Activated naive CD4-positive, alpha-beta T cell treated with anti-CD3 and anti-CD28 coated beads, Interleukin-2, amount 10 ng/mL, durations not matched to agents 7 days and 5 days (primary cell): ENCODE measurements at regions not wholly inside any gene's neighbourhood (a gene's known extent, or its start where the extent isn't known, plus 50 kb on each side); places are given as distances from the start of the nearest gene placed in this dataset.

Experiments used
- CTCF ChIA-PET: fragments of 350-600 bp; sonication (Branson Sonifier 250); formaldehyde crosslinking; loops from one replicate; lab custom pipeline; 2021; ENCODE audit warnings: antibody characterized with exemption; lab: Charles Lee
- DNase-seq: peaks from one replicate; pipeline ENCODE4 v3.0.0-alpha.2; 2020
- H3K27ac Mint-ChIP-seq: one replicate; pipeline ENCODE4 v1.8.0; 2021; ENCODE audit warnings: mild to moderate bottlenecking, moderate library complexity, mixed read lengths
- H3K27me3 Mint-ChIP-seq: one replicate; pipeline ENCODE4 v1.8.0; 2021; ENCODE audit warnings: mild to moderate bottlenecking, mixed read lengths
- H3K36me3 Mint-ChIP-seq: one replicate; pipeline ENCODE4 v1.8.0; 2021; ENCODE audit warnings: mixed read lengths
- H3K4me1 Mint-ChIP-seq: one replicate; pipeline ENCODE4 v1.8.0; 2021; ENCODE audit warnings: mixed read lengths
- H3K4me3 Mint-ChIP-seq: one replicate; pipeline ENCODE4 v1.8.0; 2021; ENCODE audit warnings: mild to moderate bottlenecking, moderate library complexity, mixed read lengths
- H3K9me3 Mint-ChIP-seq: one replicate; pipeline ENCODE4 v1.8.0; 2021; ENCODE audit warnings: mixed read lengths

DNA sequence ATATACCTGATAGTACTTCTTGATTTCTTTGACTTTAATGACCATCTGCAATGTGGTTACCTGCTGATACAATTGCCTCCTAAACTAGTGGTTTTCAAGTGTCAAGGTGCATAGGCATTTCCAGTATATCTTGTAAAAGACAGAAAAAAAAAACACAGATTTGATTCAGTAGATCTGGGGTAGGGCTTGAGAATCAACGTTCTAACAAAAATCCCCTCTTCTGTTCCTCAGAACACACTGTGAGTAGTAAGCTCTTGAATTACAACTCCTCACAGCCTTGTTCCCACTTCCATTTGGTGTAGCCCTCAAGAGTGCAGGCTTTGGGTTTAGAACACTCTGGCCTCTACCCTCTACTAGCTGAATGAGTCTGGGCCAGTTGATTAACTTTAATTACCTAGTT, 78.0 kb upstream of the CTSC start:
- no peaks in the 10 kb centered on the region for H3K27me3 Mint-ChIP-seq
- CTCF ChIA-PET: interaction anchor here (0.7 kb wide), 1 partner anchor 38 kb away, joined by 4 read pairs; no protein-coding TSS in a partner anchor
- peaks cover 16% of the 10 kb centered on the region for H3K36me3 Mint-ChIP-seq
- DNase-seq: no peak
- peak overlapping the region; percentile 90 for H3K27ac Mint-ChIP-seq
- H3K9me3 Mint-ChIP-seq: peaks cover 10% of the 10 kb centered on the region
- peak overlapping the region; percentile 48 for H3K4me3 Mint-ChIP-seq
- H3K4me1 Mint-ChIP-seq: peaks cover 78% of the 10 kb centered on the region

- CTCF ChIA-PET: no interaction called here
- Mint-ChIP-seq H3K9me3 (peaks cover 10% of the 10 kb centered on the region), H3K27ac (peak overlapping the region; percentile 90), H3K36me3 (peaks cover 18% of the 10 kb centered on the region), H3K4me1 (peaks cover 76% of the 10 kb centered on the region), H3K27me3 (no peaks in the 10 kb centered on the region), H3K4me3 (peak overlapping the region; percentile 48)
- DNase-seq: peak; percentile 64
These were observed 77.5 kb upstream of the CTSC start for GRCh38 chr11:88414981-88415413.

GRCh38 chr11:88414385-88414861, 76.9 kb upstream of the CTSC start:
- H3K4me3 Mint-ChIP-seq: peak overlapping the region; percentile 48
- DNase-seq: peak; percentile 42
- H3K27ac Mint-ChIP-seq: peak overlapping the region; percentile 90
- CTCF ChIA-PET: interaction anchor here (0.6 kb wide), 1 partner anchor 46 kb away, joined by 3 read pairs; no protein-coding TSS in a partner anchor
- H3K9me3 Mint-ChIP-seq: peaks cover 10% of the 10 kb centered on the region
- H3K4me1 Mint-ChIP-seq: peaks cover 71% of the 10 kb centered on the region
- H3K36me3 Mint-ChIP-seq: peaks cover 18% of the 10 kb centered on the region
- no peaks in the 10 kb centered on the region for H3K27me3 Mint-ChIP-seq

GRCh38 chr11:88411265-88411664, 73.7 kb upstream of the CTSC start:
- no peak overlapping the region for H3K27ac Mint-ChIP-seq
- DNase-seq: no peak
- peaks cover 50% of the 10 kb centered on the region for H3K4me1 Mint-ChIP-seq
- no peak overlapping the region for H3K4me3 Mint-ChIP-seq
- H3K27me3 Mint-ChIP-seq: peaks cover 4% of the 10 kb centered on the region
- CTCF ChIA-PET: no interaction called here
- H3K36me3 Mint-ChIP-seq: peaks cover 12% of the 10 kb centered on the region
- peaks cover 9% of the 10 kb centered on the region for H3K9me3 Mint-ChIP-seq

GRCh38 chr11:88410656-88411055, 73.1 kb upstream of the CTSC start:
- no peak overlapping the region for H3K4me3 Mint-ChIP-seq

GRCh38 chr11:88410056-88410455, 72.5 kb upstream of the CTSC start:
- Mint-ChIP-seq H3K4me3 (no peak overlapping the region), H3K4me1 (peaks cover 51% of the 10 kb centered on the region), H3K9me3 (peaks cover 9% of the 10 kb centered on the region), H3K36me3 (peaks cover 11% of the 10 kb centered on the region), H3K27ac (no peak overlapping the region), H3K27me3 (peaks cover 4% of the 10 kb centered on the region)
- CTCF ChIA-PET: no interaction called here
- no peak for DNase-seq

More at GRCh38 chr11:88410656-88411055, 73.1 kb upstream of the CTSC start:
- H3K27ac Mint-ChIP-seq: no peak overlapping the region
- CTCF ChIA-PET: no interaction called here
- peaks cover 11% of the 10 kb centered on the region for H3K36me3 Mint-ChIP-seq
- DNase-seq: no peak
- peaks cover 51% of the 10 kb centered on the region for H3K4me1 Mint-ChIP-seq
- peaks cover 4% of the 10 kb centered on the region for H3K27me3 Mint-ChIP-seq
- peaks cover 9% of the 10 kb centered on the region for H3K9me3 Mint-ChIP-seq

- CTCF ChIA-PET: no interaction called here
- H3K4me1 Mint-ChIP-seq: peaks cover 40% of the 10 kb centered on the region
These were observed 69.3 kb upstream of the CTSC start for GRCh38 chr11:88406876-88407275.

DNA sequence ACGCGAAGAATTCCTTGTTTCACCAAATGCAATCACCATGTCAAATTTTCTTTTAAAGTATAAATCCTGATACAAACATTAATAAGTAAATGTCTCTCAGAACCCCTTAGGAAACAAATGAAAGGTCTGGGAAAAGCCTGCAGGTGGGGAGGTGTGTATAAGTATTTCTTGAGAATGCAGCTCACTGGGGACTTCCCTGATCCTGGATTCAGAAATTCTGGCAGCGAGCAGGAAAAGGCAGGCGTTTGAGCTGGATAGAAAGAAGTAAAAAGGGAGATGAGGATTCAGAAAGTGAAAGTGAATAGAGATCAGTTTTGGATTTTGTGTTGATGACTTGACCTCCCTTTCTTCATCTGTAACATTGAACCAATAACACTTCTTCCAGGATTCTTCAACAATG, 68.3 kb upstream of the CTSC start:
- no peak overlapping the region for H3K27ac Mint-ChIP-seq
- H3K36me3 Mint-ChIP-seq: peaks cover 3% of the 10 kb centered on the region
- H3K4me3 Mint-ChIP-seq: no peak overlapping the region
- H3K4me1 Mint-ChIP-seq: peaks cover 38% of the 10 kb centered on the region
- H3K9me3 Mint-ChIP-seq: peaks cover 3% of the 10 kb centered on the region
- CTCF ChIA-PET: no interaction called here
- peaks cover 4% of the 10 kb centered on the region for H3K27me3 Mint-ChIP-seq
- no peak for DNase-seq

More at GRCh38 chr11:88406876-88407275, 69.3 kb upstream of the CTSC start:
- DNase-seq: no peak
- H3K27me3 Mint-ChIP-seq: peaks cover 4% of the 10 kb centered on the region
- H3K27ac Mint-ChIP-seq: no peak overlapping the region
- H3K9me3 Mint-ChIP-seq: peaks cover 3% of the 10 kb centered on the region
- peaks cover 1% of the 10 kb centered on the region for H3K36me3 Mint-ChIP-seq
- H3K4me3 Mint-ChIP-seq: no peak overlapping the region

DNA sequence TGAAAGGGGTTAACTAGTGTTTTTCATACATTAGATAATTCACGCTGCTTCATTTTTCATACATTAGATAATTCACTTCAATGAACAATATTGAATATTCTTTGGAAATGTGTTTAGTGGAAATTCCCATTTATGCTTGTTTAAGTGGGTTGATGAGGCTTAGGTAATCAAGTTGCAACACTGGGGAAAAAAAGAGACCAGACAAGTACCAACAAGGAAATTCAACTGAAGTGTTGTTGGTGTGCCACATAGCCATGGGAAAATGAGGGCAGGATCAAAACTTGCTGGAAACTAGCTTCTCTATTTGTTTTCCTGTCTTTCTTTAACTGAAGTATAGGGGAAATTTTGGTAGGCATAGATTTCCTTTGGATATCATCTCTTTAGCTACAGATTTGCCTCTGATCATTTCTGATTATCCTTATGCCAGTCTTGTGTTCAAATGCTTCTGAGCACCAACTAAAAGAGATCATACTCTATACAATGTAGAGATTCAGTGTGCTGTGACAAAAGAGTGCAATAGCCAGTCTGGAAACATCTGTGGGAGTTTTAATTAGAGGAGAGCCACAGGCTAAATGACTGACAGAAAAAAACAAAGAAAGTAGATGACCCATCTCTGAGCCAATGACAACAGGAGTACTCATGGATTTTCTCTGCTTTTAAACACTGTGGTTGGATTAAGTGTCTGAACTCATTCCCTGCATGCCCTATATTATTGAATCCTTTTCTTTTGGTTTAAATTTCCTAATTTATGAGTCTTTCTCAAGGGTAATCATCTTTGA, 67.6 kb upstream of the CTSC start:
- Mint-ChIP-seq H3K4me1 (peaks cover 36% of the 10 kb centered on the region), H3K27ac (no peak overlapping the region), H3K27me3 (peaks cover 4% of the 10 kb centered on the region), H3K4me3 (no peak overlapping the region), H3K9me3 (peaks cover 3% of the 10 kb centered on the region), H3K36me3 (peaks cover 2% of the 10 kb centered on the region)
- CTCF ChIA-PET: no interaction called here
- no peak for DNase-seq

DNA sequence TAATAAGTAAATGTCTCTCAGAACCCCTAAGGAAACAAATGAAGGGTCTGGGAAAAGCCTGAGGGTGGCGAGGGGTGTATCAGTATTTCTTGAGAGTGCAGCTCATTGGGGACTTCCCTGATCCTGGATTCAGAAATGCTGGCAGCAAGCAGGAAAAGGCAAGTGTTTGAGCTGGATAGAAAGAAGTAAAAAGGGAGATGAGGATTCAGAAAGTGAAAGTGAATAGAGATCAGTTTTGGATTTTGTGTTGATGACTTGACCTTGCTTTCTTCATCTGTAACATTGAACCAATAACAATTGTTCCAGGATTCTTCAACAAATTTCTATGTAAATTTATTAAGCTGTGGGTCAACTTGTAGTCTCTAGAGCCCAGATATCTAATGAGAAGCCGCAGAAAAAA, 66.9 kb upstream of the CTSC start:
- H3K27ac Mint-ChIP-seq: no peak overlapping the region
- H3K4me3 Mint-ChIP-seq: no peak overlapping the region
- H3K4me1 Mint-ChIP-seq: peaks cover 35% of the 10 kb centered on the region
- peaks cover 2% of the 10 kb centered on the region for H3K36me3 Mint-ChIP-seq
- H3K9me3 Mint-ChIP-seq: peaks cover 3% of the 10 kb centered on the region
- DNase-seq: no peak
- peaks cover 4% of the 10 kb centered on the region for H3K27me3 Mint-ChIP-seq
- CTCF ChIA-PET: no interaction called here

- no peak for DNase-seq
- CTCF ChIA-PET: no interaction called here
- Mint-ChIP-seq H3K9me3 (no peaks in the 10 kb centered on the region), H3K4me3 (no peak overlapping the region), H3K27me3 (no peaks in the 10 kb centered on the region), H3K27ac (peak overlapping the region; percentile 50), H3K4me1 (peaks cover 40% of the 10 kb centered on the region), H3K36me3 (peaks cover 2% of the 10 kb centered on the region)
These were observed 65.2 kb upstream of the CTSC start for GRCh38 chr11:88402784-88403183.

DNA sequence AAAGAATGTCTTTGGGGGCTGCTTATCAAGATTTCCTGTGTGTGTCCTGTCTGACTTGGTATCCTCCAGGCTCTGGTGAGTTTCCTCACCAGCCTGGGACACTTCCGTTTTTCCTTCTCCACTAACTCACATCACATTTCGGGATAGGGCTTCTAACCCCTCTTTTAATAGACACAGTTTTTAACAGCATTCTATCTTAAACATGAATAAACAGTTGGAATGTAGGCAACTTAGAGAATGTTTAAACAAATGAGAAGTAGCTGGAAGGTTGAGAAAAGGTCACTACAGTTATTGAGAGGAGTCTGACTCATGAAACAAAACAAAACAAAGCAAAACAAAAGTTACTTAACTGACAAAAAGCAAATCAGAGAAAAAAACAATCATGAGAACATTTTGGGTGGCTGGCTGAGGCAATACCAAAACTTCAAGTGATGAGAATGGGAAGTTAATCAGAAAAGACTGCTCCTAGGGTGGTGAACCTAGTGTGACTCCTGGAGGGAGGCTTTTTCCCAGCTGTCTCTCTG, 64.7 kb upstream of the CTSC start:
- no peak overlapping the region for H3K27ac Mint-ChIP-seq
- H3K27me3 Mint-ChIP-seq: no peaks in the 10 kb centered on the region
- peaks cover 39% of the 10 kb centered on the region for H3K4me1 Mint-ChIP-seq
- peaks cover 3% of the 10 kb centered on the region for H3K36me3 Mint-ChIP-seq
- no peaks in the 10 kb centered on the region for H3K9me3 Mint-ChIP-seq
- H3K4me3 Mint-ChIP-seq: no peak overlapping the region
- no peak for DNase-seq
- CTCF ChIA-PET: interaction anchor here (0.7 kb wide), 1 partner anchor 82 kb away, joined by 3 read pairs; no protein-coding TSS in a partner anchor

DNA sequence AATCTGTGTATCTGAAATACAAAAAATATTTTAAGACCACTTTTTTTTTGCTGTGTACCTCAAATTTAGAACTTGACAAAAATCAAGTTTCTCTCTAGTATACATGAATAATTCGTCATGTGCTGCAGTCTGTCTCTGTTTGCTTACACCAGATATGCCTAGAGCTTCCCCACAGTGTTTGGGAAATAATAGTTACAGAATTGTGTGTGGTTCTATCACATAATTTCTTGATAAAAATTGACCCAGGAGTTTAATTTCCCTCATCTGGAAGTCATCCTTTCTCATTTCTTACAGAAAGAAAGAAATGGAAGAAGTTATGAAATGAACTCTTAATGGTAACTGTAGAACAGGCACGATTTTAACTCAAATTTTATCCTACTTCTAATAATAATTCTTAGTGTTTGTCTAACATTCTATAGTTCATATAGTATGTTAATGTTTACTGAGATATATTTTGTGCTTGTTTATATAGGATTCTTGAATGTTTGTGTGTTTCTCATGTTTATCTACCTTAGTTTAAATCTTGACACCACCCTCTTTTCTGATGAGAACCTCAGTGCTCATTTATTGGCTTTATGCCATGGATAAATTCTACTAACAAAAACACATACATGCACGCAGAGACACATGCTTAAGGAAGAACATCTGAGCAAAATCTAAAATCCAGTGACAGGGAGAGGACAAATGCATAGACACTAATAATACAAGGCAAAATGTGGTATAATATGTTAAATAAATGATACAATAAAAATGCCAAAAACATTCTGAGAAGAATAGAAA, 61.4 kb upstream of the CTSC start:
- H3K4me3 Mint-ChIP-seq: no peak overlapping the region

DNA sequence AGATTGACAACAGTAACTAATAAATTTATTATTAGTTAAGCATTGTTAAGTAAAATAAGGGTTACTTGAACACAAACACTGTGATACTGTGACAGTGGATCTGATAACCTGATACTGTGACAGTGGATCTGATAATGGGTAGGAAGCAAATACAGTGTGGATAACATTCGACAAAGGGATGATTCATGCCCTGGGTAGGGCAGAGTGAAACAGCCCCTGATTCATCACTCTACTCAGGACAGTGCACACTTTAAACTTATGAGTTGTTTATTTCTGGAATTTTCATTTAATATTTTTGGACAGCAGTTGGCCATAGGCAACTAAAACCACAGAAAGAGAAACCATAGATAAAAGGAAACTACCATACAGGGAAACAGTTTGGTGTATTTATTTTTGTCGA, 60.8 kb upstream of the CTSC start:
- no peaks in the 10 kb centered on the region for H3K9me3 Mint-ChIP-seq
- no peaks in the 10 kb centered on the region for H3K27me3 Mint-ChIP-seq
- CTCF ChIA-PET: interaction anchor here (1.2 kb wide), 1 partner anchor 87 kb away, joined by 4 read pairs; no protein-coding TSS in a partner anchor

More for the DNA sequence above, 61.4 kb upstream of the CTSC start:
- CTCF ChIA-PET: no interaction called here
- H3K36me3 Mint-ChIP-seq: peaks cover 3% of the 10 kb centered on the region
- H3K9me3 Mint-ChIP-seq: no peaks in the 10 kb centered on the region
- no peak for DNase-seq
- H3K4me1 Mint-ChIP-seq: peaks cover 12% of the 10 kb centered on the region
- no peak overlapping the region for H3K27ac Mint-ChIP-seq
- H3K27me3 Mint-ChIP-seq: no peaks in the 10 kb centered on the region

More for the DNA sequence above, 60.8 kb upstream of the CTSC start:
- DNase-seq: no peak
- peaks cover 10% of the 10 kb centered on the region for H3K4me1 Mint-ChIP-seq
- H3K4me3 Mint-ChIP-seq: no peak overlapping the region
- peaks cover 3% of the 10 kb centered on the region for H3K36me3 Mint-ChIP-seq
- no peak overlapping the region for H3K27ac Mint-ChIP-seq
